Testis (tissue), 2 donors: ENCODE measurements at regions not wholly inside any gene's neighbourhood (a gene's known extent, or its start where the extent isn't known, plus 50 kb on each side); places are given as distances from the start of the nearest gene placed in this dataset.

Experiments used
- DNase-seq: peaks from one replicate; pipeline ENCODE4 v3.0.0-alpha.2; 2019
- H3K27ac ChIP-seq, 2 donors: fragments of 200-600 bp; sonication (generic); one replicate each; pipeline ENCODE4 v1.5.1; 2019
- H3K27me3 ChIP-seq: fragments of 200-600 bp; sonication (generic); one replicate; pipeline ENCODE4 v1.5.1; 2019
- H3K36me3 ChIP-seq: fragments of 200-600 bp; sonication (generic); one replicate; pipeline ENCODE4 v1.5.1; 2017; ENCODE audit warnings: low read depth; ENCODE audit errors: missing control alignments
- H3K4me1 ChIP-seq: fragments of 200-600 bp; sonication (generic); one replicate; pipeline ENCODE4 v1.5.1; 2019
- H3K4me3 ChIP-seq, 2 donors: fragments of 200-600 bp; sonication (generic); one replicate each; pipeline ENCODE4 v1.5.1; 2017 to 2019
- H3K9me3 ChIP-seq: fragments of 200-600 bp; sonication (generic); one replicate; pipeline ENCODE4 v1.5.1; 2017
- POLR2A ChIP-seq: fragments of 450-650 bp; IDR thresholded peaks from one replicate; pipeline ENCODE4 v1.6.1; 2017; ENCODE audit warnings: antibody characterized with exemption, mild to moderate bottlenecking, moderate library complexity
- WGBS, 2 donors: methylation state at CpG; one replicate each; pipeline ENCODE4 v1.1.5; 2018; 5-methylcytosine and 5-hydroxymethylcytosine counted together
- intact Hi-C: fragments of 100-400 bp; cut with DNase I; formaldehyde crosslinking; loops from one replicate; pipeline ENCODE4 v1.15.1; 2023; ENCODE audit warnings: low total_unique reads
- TF ChIP-seq, protein P1 (sequence below), 3 experiments: fragments of 450-650 bp in 2 of 3; fragments of 200-600 bp in 1 of 3; sonication (generic) in 1 of 3; IDR thresholded peaks; one replicate each; pipeline ENCODE4 v1.5.1; 2016 to 2019; ENCODE audit warnings: antibody characterized with exemption in 3 of 3, mild to moderate bottlenecking in 2 of 3, moderate library complexity in 1 of 3

DNA sequence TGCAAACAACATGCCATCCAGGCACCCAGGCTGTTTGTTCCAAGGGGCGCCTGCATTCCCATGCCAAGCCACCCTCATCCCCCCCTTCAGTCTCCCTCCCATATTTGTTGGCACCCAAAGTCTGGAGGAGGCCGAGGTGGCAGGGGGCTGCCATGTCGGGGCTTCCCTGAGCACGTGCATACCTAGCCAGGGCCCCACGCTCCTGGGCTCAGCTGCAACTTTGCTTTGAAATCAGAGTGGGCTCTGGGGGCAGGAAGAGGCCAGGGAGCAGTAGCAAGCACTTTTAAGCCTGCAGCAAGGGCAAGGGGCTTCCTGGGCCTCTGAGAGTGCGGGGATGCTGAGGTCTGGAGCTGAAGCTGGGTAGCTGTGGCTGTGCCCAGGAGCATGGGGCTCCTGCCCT lies 655.9 kb upstream of the EYS start:
- no peaks in the 10 kb centered on the region for H3K4me1 ChIP-seq
- H3K4me3 ChIP-seq: peak overlapping the region in 1 of 2 donors; percentile 7
- TF ChIP-seq, protein P1, sequence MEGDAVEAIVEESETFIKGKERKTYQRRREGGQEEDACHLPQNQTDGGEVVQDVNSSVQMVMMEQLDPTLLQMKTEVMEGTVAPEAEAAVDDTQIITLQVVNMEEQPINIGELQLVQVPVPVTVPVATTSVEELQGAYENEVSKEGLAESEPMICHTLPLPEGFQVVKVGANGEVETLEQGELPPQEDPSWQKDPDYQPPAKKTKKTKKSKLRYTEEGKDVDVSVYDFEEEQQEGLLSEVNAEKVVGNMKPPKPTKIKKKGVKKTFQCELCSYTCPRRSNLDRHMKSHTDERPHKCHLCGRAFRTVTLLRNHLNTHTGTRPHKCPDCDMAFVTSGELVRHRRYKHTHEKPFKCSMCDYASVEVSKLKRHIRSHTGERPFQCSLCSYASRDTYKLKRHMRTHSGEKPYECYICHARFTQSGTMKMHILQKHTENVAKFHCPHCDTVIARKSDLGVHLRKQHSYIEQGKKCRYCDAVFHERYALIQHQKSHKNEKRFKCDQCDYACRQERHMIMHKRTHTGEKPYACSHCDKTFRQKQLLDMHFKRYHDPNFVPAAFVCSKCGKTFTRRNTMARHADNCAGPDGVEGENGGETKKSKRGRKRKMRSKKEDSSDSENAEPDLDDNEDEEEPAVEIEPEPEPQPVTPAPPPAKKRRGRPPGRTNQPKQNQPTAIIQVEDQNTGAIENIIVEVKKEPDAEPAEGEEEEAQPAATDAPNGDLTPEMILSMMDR (IDR thresholded peaks at IDR 0.05): no peak
- no peak for TF ChIP-seq POLR2A
- H3K36me3 ChIP-seq: no peaks in the 10 kb centered on the region
- H3K9me3 ChIP-seq: no peaks in the 10 kb centered on the region
- no peak overlapping the region for H3K27ac ChIP-seq
- H3K27me3 ChIP-seq: no peaks in the 10 kb centered on the region
- intact Hi-C loops: no loop called here
- WGBS, 2 donors: 62 to 67% methylated on average over 2 to 6 of the region's 6 CpGs
- DNase-seq: no peak

DNA sequence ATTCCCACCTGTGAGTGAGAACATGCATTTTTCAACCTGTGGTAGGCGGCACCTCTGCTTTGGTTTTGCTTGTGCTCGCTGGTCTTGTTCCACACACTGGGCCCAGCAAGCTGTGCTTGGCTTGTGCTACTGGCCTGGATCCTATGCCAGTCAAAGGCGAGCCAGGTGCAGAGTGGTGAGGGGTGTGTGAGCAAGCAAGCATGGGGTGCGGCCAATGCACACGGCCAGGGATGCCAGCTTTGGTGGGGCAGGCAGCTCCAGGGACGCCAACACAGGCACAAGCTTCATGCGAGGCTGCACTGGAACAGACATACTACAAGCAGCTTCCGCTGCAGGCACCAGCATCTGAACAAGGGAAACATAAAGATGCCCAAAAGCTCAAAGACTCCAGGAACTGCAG lies 654.9 kb upstream of the EYS start:
- H3K4me1 ChIP-seq: no peaks in the 10 kb centered on the region
- intact Hi-C loops: no loop called here
- WGBS, 2 donors: 76 to 80% methylated on average over 5 to 8 of the region's 8 CpGs
- H3K4me3 ChIP-seq: peak overlapping the region in 1 of 2 donors; percentile 7
- DNase-seq: no peak
- H3K9me3 ChIP-seq: no peaks in the 10 kb centered on the region
- H3K36me3 ChIP-seq: no peaks in the 10 kb centered on the region
- H3K27me3 ChIP-seq: no peaks in the 10 kb centered on the region
- H3K27ac ChIP-seq: no peak overlapping the region
- TF ChIP-seq, protein P1 (IDR thresholded peaks at IDR 0.05): no peak
- no peak for TF ChIP-seq POLR2A

DNA sequence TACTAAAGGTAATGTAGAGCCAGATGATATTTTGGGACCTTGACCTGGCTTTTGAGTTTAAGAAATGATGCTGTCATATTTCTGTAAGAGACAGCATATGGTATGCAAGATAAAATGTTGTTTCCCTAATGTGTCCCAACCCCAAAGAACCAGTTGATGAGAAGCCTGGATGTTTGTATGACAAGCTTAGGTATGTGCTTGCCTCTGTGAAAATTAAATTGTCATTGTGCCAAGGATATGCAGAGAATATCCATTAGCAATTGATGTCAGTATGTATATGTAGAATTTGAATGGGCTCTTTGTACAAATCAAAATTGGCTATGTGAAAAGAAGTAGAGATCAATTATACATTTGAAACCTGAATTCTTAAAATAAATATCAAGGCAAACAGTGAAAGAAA lies 650.8 kb upstream of the EYS start:
- no peaks in the 10 kb centered on the region for H3K4me1 ChIP-seq
- intact Hi-C loops: no loop called here
- H3K36me3 ChIP-seq: no peaks in the 10 kb centered on the region
- H3K27me3 ChIP-seq: no peaks in the 10 kb centered on the region
- DNase-seq: no peak
- no peak overlapping the region for H3K4me3 ChIP-seq
- H3K9me3 ChIP-seq: no peaks in the 10 kb centered on the region
- H3K27ac ChIP-seq: no peak overlapping the region
- TF ChIP-seq POLR2A: no peak
- TF ChIP-seq, protein P1 (IDR thresholded peaks at IDR 0.05): no peak

DNA sequence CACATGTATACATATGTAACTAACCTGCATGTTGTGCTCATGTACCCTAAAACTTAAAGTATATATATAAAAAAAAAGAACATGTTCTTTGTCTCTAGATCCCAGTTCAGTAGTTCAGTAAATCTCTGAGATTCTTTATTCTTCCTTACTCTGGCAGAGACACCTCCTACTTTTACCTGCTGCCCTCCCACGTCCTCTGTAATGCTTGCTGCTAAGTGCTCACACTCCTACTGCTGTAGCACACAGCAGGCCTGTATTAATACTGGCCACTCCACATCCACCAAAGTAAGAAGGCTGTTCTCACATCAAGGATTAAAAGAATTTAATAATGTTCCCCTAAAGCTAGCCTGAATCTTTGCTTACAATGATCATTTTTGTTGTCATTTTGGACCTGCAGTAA lies 648.4 kb upstream of the EYS start:
- no peaks in the 10 kb centered on the region for H3K36me3 ChIP-seq
- intact Hi-C loops: no loop called here
- no peaks in the 10 kb centered on the region for H3K27me3 ChIP-seq
- no peak overlapping the region for H3K4me3 ChIP-seq
- no peaks in the 10 kb centered on the region for H3K9me3 ChIP-seq
- DNase-seq: no peak
- TF ChIP-seq POLR2A: no peak
- TF ChIP-seq, protein P1 (IDR thresholded peaks at IDR 0.05): no peak
- no peak overlapping the region for H3K27ac ChIP-seq
- 84 to 86% methylated on average over 1 of the region's 1 CpG for WGBS, 2 donors
- no peaks in the 10 kb centered on the region for H3K4me1 ChIP-seq

DNA sequence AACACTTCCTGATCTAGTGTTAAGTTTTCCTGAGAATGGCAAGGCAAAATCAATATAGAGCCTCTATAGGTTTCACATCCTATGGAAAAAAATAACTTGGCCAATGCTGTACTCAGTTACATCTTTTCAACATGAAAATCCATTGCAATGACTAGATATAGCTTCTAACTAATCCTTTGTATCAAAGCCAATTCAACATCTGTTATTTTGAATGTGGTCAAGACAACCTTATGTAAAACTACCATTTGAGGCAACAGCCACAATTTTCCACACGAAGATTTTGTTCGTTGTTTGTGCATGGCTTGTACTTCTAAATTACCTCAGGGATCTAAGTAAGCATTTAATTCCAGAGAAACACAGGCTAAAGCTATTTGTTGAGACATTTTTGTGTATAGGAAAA lies 637.8 kb upstream of the EYS start:
- Histone ChIP-seq H3K4me3 (no peak overlapping the region), H3K4me1 (no peaks in the 10 kb centered on the region), H3K36me3 (no peaks in the 10 kb centered on the region), H3K27ac (no peak overlapping the region), H3K27me3 (no peaks in the 10 kb centered on the region), H3K9me3 (no peaks in the 10 kb centered on the region)
- TF ChIP-seq, protein P1 (IDR thresholded peaks at IDR 0.05): no peak
- TF ChIP-seq POLR2A: no peak
- intact Hi-C loops: no loop called here
- no peak for DNase-seq
- 38 to 68% methylated on average over 2 of the region's 2 CpGs for WGBS, 2 donors
